HepG2 (cell line): ENCODE measurements at regions not wholly inside any gene's neighbourhood (a gene's known extent, or its start where the extent isn't known, plus 50 kb on each side); places are given as distances from the start of the nearest gene placed in this dataset.

Experiments used
- ETV5 ChIP-seq: IDR thresholded peaks from 2 replicates; pipeline ENCODE4 v1.6.1; 2018; ENCODE audit warnings: missing biosample characterization, missing genetic modification reagents, inconsistent platforms, borderline replicate concordance
- TF ChIP-seq, protein P1 (sequence below): sonication (generic); formaldehyde crosslinking; IDR thresholded peaks from 2 replicates; pipeline ENCODE4 v1.5.1; 2020; ENCODE audit warnings: mild to moderate bottlenecking, missing genetic modification reagents, moderate library complexity

DNA sequence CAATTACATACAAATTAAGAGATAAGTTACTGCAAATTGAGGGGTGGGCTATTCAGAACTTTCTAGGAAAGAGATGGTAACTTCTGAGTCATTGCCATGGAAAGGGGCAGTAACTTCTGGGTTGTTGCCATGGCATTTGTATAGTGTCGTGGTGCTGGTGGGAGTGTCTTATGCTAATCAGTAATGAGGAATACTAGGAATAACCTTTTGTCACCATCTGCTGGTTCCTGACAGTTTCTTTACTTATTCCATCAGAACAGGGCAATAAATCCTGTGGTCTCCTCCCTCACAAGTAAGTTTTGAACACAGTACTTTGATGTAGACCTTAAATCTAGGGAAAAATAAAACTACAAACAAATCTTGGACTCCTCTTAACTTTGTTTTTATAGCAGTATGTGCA, 435.4 kb downstream of the BCL11A start:
- TF ChIP-seq, protein P1, sequence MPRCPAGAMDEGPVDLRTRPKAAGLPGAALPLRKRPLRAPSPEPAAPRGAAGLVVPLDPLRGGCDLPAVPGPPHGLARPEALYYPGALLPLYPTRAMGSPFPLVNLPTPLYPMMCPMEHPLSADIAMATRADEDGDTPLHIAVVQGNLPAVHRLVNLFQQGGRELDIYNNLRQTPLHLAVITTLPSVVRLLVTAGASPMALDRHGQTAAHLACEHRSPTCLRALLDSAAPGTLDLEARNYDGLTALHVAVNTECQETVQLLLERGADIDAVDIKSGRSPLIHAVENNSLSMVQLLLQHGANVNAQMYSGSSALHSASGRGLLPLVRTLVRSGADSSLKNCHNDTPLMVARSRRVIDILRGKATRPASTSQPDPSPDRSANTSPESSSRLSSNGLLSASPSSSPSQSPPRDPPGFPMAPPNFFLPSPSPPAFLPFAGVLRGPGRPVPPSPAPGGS, result no peak
- TF ChIP-seq ETV5 (CRISPR knock-in tag), result no peak
